ENCODE measurements at regions not wholly inside any gene's neighbourhood (a gene's known extent, or its start where the extent isn't known, plus 50 kb on each side); places are given as distances from the start of the nearest gene placed in this dataset.
A peak's percentile ranks its signal among the peaks of the same experiment; 100 is the strongest.

GRCh38 chr18:78199002-78199401, 780.6 kb upstream of the SALL3 start:
- H3K9me3 Mint-ChIP-seq: peaks cover 7% of the 10 kb centered on the region
- H3K4me1 Mint-ChIP-seq: peaks cover 38% of the 10 kb centered on the region
- peaks cover 14% of the 10 kb centered on the region for H3K36me3 Mint-ChIP-seq (ENCODE audit: low read depth)
- TF ChIP-seq, protein P1, sequence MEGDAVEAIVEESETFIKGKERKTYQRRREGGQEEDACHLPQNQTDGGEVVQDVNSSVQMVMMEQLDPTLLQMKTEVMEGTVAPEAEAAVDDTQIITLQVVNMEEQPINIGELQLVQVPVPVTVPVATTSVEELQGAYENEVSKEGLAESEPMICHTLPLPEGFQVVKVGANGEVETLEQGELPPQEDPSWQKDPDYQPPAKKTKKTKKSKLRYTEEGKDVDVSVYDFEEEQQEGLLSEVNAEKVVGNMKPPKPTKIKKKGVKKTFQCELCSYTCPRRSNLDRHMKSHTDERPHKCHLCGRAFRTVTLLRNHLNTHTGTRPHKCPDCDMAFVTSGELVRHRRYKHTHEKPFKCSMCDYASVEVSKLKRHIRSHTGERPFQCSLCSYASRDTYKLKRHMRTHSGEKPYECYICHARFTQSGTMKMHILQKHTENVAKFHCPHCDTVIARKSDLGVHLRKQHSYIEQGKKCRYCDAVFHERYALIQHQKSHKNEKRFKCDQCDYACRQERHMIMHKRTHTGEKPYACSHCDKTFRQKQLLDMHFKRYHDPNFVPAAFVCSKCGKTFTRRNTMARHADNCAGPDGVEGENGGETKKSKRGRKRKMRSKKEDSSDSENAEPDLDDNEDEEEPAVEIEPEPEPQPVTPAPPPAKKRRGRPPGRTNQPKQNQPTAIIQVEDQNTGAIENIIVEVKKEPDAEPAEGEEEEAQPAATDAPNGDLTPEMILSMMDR (conservative IDR thresholded peaks at IDR 0.05): no peak
- H3K27me3 Mint-ChIP-seq (ENCODE audit: low read depth): no peaks in the 10 kb centered on the region
- no peak for DNase-seq (ENCODE audit: low read depth, low spot score)
- H3K27ac Mint-ChIP-seq (ENCODE audit: unreplicated experiment): no peak overlapping the region
- no peak overlapping the region for H3K4me3 Mint-ChIP-seq

DNA sequence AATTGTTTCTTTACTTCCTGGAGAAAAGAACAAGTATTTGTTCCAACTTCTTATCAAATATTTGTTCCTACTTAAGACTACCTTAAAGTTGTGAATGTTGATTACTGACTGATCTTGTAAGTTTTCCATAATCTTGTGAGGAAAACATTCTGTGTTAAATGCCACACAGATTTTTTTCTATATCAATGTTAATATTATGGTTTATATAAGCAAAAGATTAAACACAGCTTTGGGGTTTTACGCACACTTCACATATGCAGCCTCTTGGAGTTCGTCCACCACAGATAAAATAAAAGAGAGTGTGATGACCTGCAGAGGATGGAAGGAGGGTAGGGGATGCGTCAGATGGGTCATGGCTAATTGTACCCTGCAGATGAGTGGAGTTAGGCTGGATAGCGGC, 780.0 kb upstream of the SALL3 start:
- Mint-ChIP-seq H3K4me1 (peaks cover 38% of the 10 kb centered on the region), H3K27ac (ENCODE audit: unreplicated experiment) (no peak overlapping the region), H3K4me3 (no peak overlapping the region), H3K36me3 (ENCODE audit: low read depth) (peaks cover 14% of the 10 kb centered on the region), H3K27me3 (ENCODE audit: low read depth) (no peaks in the 10 kb centered on the region), H3K9me3 (peaks cover 7% of the 10 kb centered on the region)
- TF ChIP-seq, protein P1 (conservative IDR thresholded peaks at IDR 0.05): no peak
- DNase-seq (ENCODE audit: low read depth, low spot score): no peak

GRCh38 chr18:78207942-78208341, 771.7 kb upstream of the SALL3 start:
- DNase-seq (ENCODE audit: low read depth, low spot score): no peak
- peaks cover 3% of the 10 kb centered on the region for H3K9me3 Mint-ChIP-seq
- TF ChIP-seq, protein P1 (conservative IDR thresholded peaks at IDR 0.05): no peak

GRCh38 chr18:78208461-78208860, 771.2 kb upstream of the SALL3 start:
- Mint-ChIP-seq H3K36me3 (ENCODE audit: low read depth) (no peaks in the 10 kb centered on the region), H3K4me1 (peaks cover 27% of the 10 kb centered on the region), H3K27ac (ENCODE audit: unreplicated experiment) (peak overlapping the region; percentile 5), H3K9me3 (peaks cover 3% of the 10 kb centered on the region), H3K27me3 (ENCODE audit: low read depth) (no peaks in the 10 kb centered on the region), H3K4me3 (no peak overlapping the region)
- TF ChIP-seq, protein P1 (conservative IDR thresholded peaks at IDR 0.05): no peak
- no peak for DNase-seq (ENCODE audit: low read depth, low spot score)

More at GRCh38 chr18:78207942-78208341, 771.7 kb upstream of the SALL3 start:
- Mint-ChIP-seq H3K27me3 (ENCODE audit: low read depth) (no peaks in the 10 kb centered on the region), H3K27ac (ENCODE audit: unreplicated experiment) (peak overlapping the region; percentile 96), H3K4me3 (no peak overlapping the region), H3K4me1 (peaks cover 27% of the 10 kb centered on the region), H3K36me3 (ENCODE audit: low read depth) (no peaks in the 10 kb centered on the region)

DNA sequence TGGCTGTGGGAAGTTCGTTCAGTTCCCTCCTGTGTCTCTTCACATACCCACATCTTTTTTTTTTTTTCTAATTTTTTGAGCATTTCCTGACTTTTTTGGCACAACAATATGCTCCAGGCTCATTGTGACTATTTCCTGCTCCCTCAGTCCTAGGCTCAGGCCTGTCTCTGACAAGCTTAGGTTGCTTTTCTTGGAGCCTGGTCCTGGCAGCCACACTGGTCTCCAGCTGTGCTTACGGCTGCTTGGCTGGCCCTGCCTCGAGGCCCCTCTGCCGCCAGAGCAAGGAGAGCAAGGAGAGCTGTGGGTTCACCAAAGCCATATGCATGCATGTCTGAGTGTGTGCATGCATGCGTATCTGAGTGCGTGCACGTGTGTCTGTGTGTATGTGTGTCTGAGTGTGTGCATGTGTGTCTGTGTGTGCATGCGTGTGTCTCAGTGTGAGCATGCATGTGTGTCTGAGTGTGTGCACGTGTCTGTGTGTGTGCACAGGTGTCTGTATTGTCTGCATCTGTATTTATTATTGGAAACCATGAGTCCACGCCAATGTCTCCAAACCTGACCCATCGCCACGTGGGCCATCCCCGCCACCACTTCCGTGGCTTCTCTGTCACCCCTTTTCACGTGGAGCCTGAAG, 766.1 kb upstream of the SALL3 start:
- no peaks in the 10 kb centered on the region for H3K36me3 Mint-ChIP-seq (ENCODE audit: low read depth)

More for the DNA sequence above, 766.1 kb upstream of the SALL3 start:
- peaks cover 3% of the 10 kb centered on the region for H3K9me3 Mint-ChIP-seq
- no peak overlapping the region for H3K4me3 Mint-ChIP-seq
- no peaks in the 10 kb centered on the region for H3K27me3 Mint-ChIP-seq (ENCODE audit: low read depth)
- peaks cover 11% of the 10 kb centered on the region for H3K4me1 Mint-ChIP-seq
- no peak for DNase-seq (ENCODE audit: low read depth, low spot score)
- no peak overlapping the region for H3K27ac Mint-ChIP-seq (ENCODE audit: unreplicated experiment)
- TF ChIP-seq, protein P1 (conservative IDR thresholded peaks at IDR 0.05): no peak

Data from neural crest cell (in vitro differentiated cells).